ENCODE measurements at regions not wholly inside any gene's neighbourhood (a gene's known extent, or its start where the extent isn't known, plus 50 kb on each side); places are given as distances from the start of the nearest gene placed in this dataset.

DNA sequence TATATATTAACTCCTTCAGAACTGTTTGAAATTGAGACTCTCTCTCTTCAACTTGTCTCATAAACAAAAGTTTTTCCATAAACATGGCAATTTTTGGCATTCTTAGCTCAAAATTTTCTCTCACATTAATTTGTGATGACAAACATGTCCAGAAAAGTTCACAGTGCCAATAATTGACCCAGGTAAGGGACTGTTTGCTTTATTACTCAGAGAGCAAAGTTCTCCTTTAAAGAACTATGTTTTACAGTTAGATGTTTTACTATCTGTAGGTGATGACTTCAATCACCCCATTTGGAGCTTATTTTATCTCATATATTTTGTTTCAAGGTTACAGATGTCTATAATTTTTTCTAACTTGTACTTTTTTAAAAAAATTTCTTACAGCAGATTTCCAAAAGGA, 855.6 kb downstream of the SLC16A7 start:
- TF ChIP-seq, protein P1, sequence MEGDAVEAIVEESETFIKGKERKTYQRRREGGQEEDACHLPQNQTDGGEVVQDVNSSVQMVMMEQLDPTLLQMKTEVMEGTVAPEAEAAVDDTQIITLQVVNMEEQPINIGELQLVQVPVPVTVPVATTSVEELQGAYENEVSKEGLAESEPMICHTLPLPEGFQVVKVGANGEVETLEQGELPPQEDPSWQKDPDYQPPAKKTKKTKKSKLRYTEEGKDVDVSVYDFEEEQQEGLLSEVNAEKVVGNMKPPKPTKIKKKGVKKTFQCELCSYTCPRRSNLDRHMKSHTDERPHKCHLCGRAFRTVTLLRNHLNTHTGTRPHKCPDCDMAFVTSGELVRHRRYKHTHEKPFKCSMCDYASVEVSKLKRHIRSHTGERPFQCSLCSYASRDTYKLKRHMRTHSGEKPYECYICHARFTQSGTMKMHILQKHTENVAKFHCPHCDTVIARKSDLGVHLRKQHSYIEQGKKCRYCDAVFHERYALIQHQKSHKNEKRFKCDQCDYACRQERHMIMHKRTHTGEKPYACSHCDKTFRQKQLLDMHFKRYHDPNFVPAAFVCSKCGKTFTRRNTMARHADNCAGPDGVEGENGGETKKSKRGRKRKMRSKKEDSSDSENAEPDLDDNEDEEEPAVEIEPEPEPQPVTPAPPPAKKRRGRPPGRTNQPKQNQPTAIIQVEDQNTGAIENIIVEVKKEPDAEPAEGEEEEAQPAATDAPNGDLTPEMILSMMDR (conservative IDR thresholded peaks at IDR 0.05): no peak
- TF ChIP-seq EZH2 (IDR thresholded peaks at IDR 0.05; ENCODE audit: low read depth): no peak
